HL-60/S4 treated with retinoic acid at 250 ng/mL for 4 days and 3 days (cell line): ENCODE measurements at regions not wholly inside any gene's neighbourhood (a gene's known extent, or its start where the extent isn't known, plus 50 kb on each side); places are given as distances from the start of the nearest gene placed in this dataset.
"Not testable (repeated sequence)": the region's sequence is repeated elsewhere in the genome, so short reads cannot be mapped to it uniquely, and the experiment has no call there.

ENCODE experiments used
- in situ Hi-C: fragments of 300-500 bp; cut with MboI; formaldehyde crosslinking; loops from 2 replicates; pipeline ENCODE4 v1.7.0; 2022; ENCODE audit warnings: low sequenced_read_pairs

DNA sequence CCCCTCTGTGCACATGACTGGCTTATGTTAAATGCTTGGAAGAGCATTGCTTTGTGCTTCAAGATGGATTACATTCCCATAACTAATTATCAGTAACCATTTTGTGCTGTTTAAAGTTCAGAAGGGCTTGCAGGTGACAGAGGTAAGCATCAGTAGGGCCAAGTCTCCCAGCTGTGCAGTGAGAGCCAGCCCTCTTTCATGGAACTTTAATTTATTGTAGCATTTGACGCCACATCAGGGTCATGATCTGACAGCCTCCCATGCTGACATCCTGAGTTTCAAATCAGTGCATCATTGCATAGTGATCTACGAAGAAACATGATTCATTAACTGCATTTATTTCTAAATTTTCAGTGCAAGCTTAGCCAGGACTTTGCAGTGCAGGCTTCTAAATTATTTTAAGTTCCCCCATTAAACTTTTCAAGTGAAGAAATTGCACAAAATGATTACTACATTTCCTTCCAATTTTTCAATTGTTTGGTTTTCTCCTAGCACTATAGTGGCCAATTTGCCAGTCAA lies 380.9 kb downstream of the UTRN start:
- in situ Hi-C loops = no loop called here

DNA sequence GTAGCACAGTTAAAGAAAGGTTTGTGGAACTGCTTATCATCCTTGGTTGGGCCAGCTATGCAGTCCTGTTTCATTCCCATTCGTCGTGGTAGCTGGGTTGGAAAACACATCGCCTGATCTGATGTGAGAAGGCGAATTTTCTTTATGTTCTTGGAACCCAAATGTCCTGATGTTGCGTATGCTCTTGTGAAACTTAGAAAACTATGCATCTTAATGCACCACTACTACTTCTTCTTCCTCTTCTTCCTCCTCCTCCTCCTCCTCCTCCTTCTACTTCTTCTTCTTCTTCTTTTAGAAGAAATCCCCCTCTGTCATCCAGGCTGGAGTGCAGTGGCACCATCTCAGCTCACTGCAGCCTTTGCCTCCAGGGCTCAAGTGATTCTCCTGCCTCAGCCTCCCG lies 381.6 kb downstream of the UTRN start:
- in situ Hi-C loops = no loop called here

DNA sequence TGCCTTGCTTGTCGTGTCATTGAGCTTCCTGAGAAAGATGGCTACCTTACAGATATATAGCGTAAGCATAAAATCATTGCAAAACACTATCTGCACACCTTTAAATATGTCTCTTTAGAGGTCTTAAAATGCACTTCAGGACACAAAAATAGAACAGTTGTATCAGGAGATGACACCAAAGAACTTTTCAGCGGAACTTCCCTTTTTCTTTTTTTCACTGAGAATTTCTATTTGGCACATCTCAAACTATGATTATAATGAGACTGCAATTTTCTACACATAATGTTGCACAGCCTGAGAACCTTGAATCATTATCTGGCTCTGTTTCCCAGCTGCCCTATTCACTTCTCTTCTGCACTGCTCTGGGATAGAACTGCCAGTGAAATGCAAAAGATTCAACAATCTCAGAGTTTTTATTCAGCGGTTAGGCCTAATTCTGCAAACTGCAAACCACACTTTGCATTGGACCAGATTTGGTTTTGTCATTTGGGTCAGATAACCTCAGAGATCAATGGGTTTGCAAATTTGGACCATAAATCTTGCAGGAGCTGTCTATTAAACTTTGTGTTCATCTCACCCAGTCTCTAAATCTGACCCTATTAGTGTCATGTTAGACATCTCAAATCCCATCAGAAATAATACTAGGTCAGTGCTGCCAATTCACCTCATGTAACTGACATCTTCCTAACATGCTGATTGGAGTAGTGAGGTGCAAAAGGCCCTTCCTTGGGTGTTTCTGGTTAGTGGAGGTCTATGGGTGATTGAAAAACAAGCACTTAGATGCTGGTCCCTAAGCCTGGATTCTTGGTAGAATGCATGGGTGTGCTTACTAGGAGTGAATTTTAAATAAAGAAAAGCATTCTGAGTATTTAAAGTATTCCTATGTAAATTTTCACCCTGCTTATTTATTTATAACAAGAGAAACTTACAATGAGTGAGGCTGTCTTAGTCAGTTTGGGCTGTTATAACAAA lies 382.7 kb downstream of the UTRN start:
- in situ Hi-C loops = no loop called here

DNA sequence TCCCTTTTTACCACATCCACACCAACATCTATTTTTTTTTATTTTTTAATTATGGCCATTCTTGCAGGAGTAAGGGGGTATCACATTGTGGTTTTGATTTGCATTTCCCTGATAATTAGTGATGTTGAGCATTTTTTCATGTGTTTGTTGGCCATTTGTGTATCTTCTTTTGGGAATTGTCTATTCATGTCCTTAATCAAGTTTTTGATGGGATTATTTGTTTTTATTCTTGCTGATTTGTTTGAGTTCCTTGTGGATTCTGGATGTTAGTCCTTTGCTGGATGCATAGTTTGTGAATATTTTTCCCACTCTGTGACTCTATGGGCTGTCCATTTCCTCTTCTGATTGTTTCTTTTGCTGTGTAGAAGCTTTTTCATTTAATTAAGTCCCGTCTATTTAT lies 385.1 kb downstream of the UTRN start:
- in situ Hi-C loops = not testable (repeated sequence)

DNA sequence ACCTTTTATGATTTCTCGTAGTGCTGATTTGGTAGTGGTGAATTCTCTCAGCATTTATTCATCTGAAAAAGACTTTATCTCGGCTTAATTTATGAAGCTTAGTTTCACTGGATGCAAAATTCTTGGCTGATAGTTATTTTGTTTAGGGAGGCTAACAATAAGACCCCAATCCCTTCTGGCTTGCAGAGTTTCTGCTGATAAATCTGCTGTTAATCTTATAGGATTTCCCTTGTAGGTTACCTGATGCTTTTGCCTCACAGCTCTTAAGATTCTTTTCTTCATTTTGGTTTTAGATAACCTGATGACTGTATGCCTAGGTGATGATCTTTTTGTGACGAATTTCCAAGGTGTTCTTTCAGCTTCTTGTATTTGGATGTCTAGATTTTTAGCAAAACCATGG lies 388.7 kb downstream of the UTRN start:
- in situ Hi-C loops = no loop called here

DNA sequence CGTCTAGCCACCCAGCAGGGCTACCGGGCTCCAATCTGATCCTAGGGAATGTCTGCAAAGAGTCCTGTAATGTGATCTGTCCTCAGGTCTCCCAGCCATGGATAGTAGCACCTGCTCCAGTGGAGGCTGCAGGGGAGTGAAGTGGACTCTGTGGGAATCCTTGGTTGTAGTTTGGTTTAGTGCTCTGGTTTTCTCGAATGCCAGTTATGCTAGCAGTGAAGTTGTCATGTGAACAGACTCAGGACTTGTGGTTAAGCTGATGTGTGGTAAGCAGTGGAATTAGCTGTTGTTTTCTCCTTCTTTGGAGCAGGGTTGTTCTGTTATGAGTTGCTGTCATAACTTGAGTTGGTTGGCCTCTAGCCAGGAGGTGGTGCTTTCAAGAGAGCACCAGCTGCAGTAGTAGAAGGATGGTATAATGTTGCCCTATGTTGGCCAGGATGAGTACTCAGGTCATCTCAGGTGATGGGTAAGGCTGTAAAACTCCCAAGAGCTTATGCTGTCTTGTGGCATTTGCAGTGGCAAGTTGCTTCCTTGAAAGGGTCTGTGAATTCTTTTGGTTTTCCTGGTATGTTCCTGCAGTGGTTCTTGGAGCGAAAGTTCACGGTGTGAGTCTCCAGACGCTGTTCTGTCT lies 390.2 kb downstream of the UTRN start:
- in situ Hi-C loops = no loop called here

DNA sequence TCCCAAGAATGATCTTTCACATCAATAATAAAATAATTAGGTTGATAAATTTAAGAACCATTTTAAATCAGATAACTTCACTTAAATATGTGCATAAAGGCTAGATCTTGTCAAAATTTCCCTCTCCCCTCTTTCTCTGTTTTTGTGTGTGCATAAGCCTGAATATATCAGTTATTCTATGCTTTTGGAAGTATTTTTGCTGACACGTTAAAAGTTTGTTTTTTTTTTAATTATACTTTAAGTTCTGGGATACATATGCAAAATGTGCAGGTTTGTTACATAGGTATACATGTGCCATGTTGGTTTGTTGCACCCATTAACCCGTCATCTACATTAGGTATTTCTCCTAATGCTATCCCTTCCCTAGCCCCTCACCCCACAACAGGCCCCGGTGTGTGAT lies 391.2 kb downstream of the UTRN start:
- in situ Hi-C loops = not testable (repeated sequence)

DNA sequence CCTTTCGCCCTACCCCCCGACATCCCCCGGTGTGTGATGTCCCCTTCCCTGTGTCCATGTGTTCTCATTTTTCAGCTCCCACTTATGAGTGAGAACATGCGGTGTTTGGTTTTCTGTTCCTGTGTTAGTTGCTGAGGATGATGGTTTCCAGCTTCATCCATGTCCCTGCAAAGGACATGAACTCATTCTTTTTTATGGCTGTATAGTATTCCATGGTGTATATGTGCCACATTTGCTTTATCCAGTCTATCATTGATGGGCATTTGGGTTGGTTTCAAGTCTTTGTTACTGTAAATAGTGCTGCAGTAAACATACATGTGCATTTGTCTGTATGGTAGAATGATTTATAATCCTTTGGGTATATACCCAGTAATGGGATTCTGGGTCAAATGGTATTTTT lies 392.1 kb downstream of the UTRN start:
- in situ Hi-C loops = not testable (repeated sequence)

DNA sequence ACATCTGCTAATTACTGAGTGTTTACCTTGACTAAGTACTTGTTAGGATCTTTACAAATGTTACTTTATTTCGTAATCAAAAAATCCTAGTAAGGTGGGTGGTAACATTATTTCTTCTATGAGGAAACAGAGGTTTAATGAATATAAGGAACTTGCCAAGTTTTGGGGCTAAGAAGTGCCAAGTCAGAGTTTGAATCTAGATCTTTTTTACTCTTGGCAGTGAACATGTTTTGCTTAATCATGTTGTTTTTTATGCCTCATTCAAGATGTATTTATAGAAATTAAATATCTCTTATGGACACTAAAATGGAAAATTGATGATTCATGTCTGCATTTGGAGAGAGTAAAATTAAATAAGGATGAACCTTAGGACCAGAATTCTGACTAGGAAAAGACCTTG lies 393.7 kb downstream of the UTRN start:
- in situ Hi-C loops = no loop called here

DNA sequence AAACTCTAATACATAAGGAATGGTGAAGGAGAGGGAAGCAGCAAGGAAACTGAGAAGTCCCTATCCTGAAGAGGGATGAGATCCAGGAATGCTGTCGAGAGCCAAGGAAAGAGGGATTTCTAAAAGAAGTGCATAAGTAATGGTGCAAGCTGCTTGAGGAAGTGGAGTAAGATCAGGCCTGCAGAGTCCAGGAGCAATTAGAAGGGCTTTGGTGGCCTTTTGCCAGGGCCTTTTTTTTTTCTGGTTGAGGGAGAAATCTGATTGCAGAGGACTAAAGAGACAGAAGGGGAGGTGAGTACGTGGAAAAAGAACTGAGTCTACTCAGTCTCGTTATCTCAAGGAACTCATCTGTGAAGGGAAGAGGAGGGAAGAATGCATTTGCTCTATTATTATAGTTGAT lies 396.2 kb downstream of the UTRN start:
- in situ Hi-C loops = no loop called here

DNA sequence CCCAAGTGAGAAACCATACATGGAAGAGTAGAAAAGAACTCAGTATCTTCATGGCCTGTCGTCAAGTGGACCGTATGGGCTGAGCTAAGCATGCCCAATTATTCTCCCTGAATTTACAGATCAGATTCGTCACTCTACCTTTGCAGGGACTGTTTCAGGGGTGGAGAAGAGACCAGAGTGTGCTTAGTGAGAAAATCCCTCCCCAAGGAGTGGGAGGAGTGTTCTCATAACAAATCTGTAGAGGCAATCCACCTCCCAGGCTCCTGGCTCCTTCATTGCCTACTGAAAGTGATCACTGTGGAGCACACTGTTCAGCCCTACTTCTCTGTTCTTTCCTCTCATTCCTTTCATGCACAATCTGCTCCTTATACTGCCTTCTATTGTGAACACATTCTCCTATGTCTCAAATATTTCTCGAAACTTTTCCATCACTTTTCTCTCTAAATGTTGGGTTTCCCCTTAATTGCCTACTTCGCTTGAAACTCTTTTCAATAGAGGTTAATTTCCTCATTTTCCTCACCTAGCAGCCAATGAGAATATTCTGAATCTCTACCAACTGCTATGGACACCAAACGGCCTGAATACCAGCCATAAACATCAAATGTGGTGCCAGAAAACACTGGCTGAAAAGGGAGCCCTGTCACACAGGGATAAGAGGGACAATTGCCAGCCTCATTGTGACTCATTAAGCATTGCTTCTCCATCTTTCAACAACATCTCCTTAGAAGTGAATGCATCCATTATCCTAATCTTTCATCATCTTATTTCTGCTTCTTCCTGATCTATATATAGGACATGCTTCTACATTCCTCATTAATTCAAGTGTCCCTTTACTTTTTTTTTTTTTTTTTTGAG lies 398.3 kb downstream of the UTRN start:
- in situ Hi-C loops = no loop called here

DNA sequence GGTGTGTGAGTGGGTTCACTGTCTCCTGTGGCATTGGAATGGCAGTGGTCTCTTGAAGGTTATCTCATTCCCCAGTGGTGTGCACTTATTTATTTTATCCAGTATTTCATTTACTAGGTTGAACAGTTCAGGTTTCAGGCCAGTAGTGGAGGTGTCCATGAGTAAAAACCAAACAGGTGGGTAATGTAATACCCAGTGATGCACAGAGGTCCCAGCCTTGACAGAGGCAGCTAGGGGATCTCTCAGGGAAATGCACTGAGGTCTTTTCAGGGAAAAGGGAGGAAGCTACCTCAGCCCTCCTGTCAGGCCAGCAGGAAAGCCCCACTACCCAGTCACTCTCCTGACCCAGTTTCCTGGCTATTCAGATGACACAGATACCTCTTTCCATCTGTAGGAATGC lies 403.6 kb downstream of the UTRN start:
- in situ Hi-C loops = no loop called here

DNA sequence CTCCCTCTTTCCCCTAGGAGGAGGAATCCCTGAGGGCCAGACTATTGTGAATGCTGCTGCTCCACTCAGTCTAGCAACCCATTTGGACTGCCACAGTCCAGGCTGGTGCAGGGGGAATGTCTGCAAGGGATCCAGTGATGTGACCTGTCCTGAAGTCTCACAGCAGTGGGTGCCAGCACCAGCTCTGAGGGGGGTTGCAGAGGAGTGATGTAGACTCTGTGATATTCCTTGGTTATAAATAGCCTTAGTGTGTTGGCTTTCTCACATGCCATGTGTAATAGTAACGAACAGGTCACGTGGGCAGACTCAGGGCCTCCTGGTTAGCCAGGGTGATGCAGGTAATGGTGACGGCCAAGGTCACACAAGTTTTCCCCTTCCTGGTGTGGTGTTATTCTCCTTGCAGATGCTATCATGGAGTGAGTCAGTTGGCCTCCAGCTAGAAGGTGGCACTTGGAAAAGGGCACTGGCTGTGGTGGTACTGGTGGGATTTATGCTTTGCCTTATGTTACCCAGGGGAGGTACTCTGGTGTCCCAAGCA lies 404.4 kb downstream of the UTRN start:
- in situ Hi-C loops = no loop called here

DNA sequence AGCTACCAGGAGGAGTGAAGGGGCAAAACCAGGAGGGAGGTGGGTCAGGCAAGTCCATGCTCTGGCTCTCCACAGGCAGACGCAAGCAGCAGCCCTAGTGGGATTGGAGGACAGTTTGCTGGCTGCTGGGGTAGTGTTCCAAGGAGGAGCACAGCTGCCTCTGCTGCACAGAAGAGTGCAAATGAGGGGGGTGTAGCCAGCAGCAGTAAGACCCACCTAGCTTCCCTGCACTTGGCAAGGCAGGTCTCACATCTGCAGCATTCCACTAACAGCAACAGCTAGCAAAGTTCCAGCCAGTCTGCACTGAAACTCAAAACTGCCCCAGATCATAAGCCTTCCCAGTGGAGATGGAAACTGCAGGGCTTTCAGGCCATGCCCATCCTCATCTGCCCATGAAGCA lies 405.0 kb downstream of the UTRN start:
- in situ Hi-C loops = no loop called here

DNA sequence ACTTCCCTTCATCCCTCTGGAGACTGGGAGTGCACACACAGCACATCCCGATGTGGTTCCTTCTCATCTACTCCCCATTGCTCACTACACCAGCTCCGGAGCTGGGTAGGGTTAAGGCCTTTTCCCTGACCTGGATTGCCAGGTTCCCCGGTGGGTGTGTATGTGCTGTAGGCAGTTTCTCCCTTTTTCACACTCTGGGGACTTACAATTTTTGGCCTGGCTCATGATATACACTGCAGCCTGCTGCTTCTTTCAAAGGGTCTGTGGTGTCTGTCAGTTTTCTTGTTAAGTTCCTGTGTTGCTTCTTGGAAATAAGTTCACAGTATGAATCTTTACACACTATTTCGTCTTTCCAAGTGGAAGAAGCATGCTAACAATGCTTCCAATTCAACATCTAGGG lies 405.5 kb downstream of the UTRN start:
- in situ Hi-C loops = no loop called here

DNA sequence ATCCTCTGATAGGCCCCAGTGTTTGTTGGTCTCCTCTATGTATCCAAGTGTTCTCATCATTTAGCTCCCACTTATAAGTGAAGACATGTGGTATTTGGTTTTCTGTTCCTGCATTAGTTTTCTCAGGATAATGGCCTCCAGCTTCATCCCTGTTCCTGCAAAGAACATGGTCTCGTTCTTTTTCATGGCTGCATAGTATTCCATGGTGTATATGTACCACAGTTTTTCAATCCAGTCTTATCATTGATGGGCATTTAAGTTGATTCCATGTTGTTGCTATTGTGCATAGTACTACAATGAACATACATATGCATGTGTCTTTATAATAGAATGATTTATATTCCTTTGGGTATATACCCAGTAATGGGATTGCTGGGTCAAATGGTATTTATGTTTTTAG lies 406.9 kb downstream of the UTRN start:
- in situ Hi-C loops = not testable (repeated sequence)

DNA sequence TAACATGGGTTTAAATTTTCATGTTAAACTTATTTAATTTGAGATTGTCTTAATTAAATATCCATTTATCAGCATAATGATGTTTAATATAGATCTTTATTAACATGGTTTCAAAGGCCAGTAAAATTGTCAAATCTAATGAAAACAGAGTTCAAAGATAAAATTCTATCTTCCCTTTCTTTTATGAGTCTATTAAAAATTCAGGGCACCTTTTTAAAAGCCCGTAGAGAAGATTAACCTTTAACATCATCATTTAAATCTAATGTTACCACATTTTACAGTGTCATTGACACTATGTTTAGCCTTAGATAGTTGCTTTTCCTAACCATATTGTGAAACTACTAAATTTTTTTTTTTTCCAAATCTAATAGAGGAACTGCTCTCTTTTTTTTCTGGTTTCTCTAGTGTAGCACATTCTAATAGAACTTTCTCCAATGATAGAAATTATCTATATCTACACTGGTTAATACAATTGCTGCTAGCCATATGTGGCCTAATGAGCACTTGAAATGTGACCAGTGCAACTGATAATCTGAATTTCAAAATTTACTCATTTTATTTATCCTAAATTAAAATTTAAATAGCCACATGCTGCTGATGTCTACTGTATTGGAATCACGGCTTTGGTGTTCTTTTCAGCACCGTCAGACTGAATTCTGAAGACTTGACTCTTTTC lies 410.9 kb downstream of the UTRN start:
- in situ Hi-C loops = no loop called here

DNA sequence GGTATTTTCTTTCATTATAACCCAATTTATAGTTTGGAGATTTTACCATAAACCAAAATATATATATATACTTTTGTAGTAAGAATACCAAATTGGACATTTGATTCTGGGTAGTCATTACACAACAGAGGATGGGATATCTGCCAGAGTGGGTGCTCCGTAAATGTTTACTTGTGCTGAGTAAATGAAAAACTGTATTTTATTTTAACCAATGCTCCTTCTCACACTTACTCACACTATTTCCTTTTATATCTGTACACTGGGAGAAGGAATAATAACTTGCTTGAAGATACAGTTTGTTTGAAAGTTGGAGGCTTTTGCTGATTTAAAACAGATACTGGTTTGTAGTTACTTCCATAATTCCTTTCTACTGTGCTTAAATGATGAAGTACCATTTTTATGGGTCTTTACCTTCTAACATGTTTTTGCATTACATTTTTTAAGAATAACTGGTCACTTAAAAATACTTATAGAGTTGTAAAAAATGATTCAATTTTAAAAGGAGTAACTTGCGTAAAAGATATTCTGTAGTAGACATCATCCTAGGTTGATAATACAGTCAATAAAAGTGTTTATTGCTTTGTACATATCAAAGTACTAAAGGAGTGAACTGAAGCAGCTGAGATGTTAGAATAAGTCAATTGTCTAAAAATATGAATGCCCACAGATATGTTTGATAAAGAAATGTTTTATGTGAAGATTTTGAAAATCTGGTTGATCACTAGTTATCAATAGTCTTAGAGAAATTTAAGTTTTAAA lies 411.7 kb downstream of the UTRN start:
- in situ Hi-C loops = no loop called here

DNA sequence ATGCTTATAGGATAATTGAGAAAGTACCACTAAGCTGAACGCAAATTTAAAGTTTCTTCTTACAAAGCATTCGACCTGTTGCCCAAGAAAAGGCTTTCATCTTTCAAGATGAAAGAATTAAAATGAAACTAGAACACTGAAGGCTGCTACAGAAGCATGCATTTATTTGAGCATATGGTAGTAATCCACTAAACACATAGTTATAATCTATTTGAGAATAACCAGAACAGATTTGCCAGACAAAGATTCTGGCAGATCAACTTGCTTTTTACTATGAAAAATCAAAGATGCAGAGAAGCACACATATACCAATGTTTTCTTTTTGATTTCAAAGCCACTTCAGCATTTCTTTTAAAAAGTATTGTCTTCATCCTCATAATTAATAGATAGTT lies 412.2 kb downstream of the UTRN start:
- in situ Hi-C loops = no loop called here

DNA sequence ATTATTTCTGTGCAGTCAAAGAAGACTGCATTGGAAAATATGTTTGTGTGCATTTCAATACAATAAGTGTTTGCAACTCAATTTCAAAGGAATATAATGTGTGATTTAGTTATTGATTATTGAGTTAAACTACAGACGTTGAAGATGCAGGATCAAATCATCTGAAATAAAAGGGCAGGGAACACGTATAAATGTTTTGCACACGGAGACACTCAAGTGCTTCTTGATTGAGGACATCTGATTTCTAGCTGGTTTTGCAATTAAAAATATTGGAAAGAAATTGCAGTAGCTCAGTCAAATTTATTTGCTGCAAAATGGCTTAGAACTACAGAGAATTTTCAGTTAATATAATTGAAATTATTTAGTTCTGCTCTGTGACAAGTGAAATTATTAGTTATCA lies 412.7 kb downstream of the UTRN start:
- in situ Hi-C loops = no loop called here
